Endothelial cell of umbilical vein (primary cell): ENCODE measurements at regions not wholly inside any gene's neighbourhood (a gene's known extent, or its start where the extent isn't known, plus 50 kb on each side); places are given as distances from the start of the nearest gene placed in this dataset.

ENCODE experiments used
- BruUV-seq: library from RNA; stranded (reverse); fragments of 400-500 nt; replicated peaks from 2 replicates; lab custom pipeline; 2021; lab: Mats Ljungman, UMichigan
- CTCF ChIA-PET: fragments of 300-600, 350-600 bp; sonication (Branson Sonifier 250); formaldehyde crosslinking; loops from one replicate; lab custom pipeline; 2021; ENCODE audit warnings: antibody characterized with exemption, inconsistent platforms; lab: Charles Lee
- POLR2A ChIA-PET: fragments of 300-600, 350-600 bp; sonication (Branson Sonifier 250); formaldehyde crosslinking; loops from one replicate; lab custom pipeline; 2021; ENCODE audit warnings: antibody characterized with exemption, inconsistent platforms; lab: Charles Lee
- DNase-seq: peaks from one replicate; pipeline ENCODE4 v3.0.0-alpha.2; 2011; ENCODE audit warnings: low read depth, low spot score
- FAIRE-seq: peaks from 2 replicates; lab custom pipeline; 2011; peaks lifted over from hg19 to GRCh38; lab: Jason Lieb, UNC
- H2AFZ ChIP-seq: 2 replicates; pipeline ENCODE4 v1.6.0; 2012; ENCODE audit warnings: low read depth, low read length, control low read depth, inconsistent platforms
- H3K27ac ChIP-seq: 2 replicates; pipeline ENCODE4 v1.5.1; 2011; ENCODE audit warnings: low read depth, mild to moderate bottlenecking, control low read depth, low read length, moderate library complexity; ENCODE audit not compliant: insufficient read depth
- H3K27me3 ChIP-seq, 2 experiments: 2 replicates each; pipeline versions ENCODE4 v1.6.0 to v1.6.1; 2011; ENCODE audit warnings: low read length in 2 of 2, mixed read lengths in 1 of 2; ENCODE audit not compliant: control insufficient read depth in 2 of 2, insufficient read depth in 2 of 2
- H3K36me3 ChIP-seq, 2 experiments: 2 replicates in 1 of 2; 3 replicates in 1 of 2; pipeline ENCODE4 v1.5.1; 2011; ENCODE audit warnings: low read length in 2 of 2, mild to moderate bottlenecking in 1 of 2, moderate library complexity in 1 of 2; ENCODE audit not compliant: control insufficient read depth in 2 of 2, insufficient read depth in 2 of 2; ENCODE audit errors: extremely low read depth in 1 of 2
- H3K4me1 ChIP-seq: 3 replicates; pipeline ENCODE4 v1.5.1; 2011; ENCODE audit warnings: mild to moderate bottlenecking, low read length; ENCODE audit not compliant: control insufficient read depth, insufficient read depth; ENCODE audit errors: extremely low read depth
- H3K4me2 ChIP-seq: 2 replicates; pipeline ENCODE4 v1.6.1; 2011; ENCODE audit warnings: low read length, control low read depth, mixed read lengths; ENCODE audit not compliant: insufficient read depth
- H3K4me3 ChIP-seq, 3 experiments: fragments of 200-600 bp in 1 of 3; sonication (generic), shearing (Covaris generic) in 1 of 3; replicated peaks in 1 of 3; 2 replicates each; pipeline ENCODE4 v1.5.1; 2011 to 2016; ENCODE audit warnings: control low read depth in 3 of 3, low read length in 3 of 3, mild to moderate bottlenecking in 2 of 3, inconsistent platforms in 1 of 3, low read depth in 1 of 3, moderate library complexity in 1 of 3; ENCODE audit not compliant: insufficient read depth in 1 of 3
- H3K79me2 ChIP-seq: 2 replicates; pipeline ENCODE4 v1.6.0; 2012; ENCODE audit warnings: low read length, inconsistent platforms; ENCODE audit not compliant: control insufficient read depth, insufficient read depth
- H3K9ac ChIP-seq: replicated peaks from 2 replicates; pipeline ENCODE3; 2011; ENCODE audit warnings: low read length, control low read depth; ENCODE audit not compliant: insufficient read depth; ENCODE audit errors: extremely low read depth
- H3K9me1 ChIP-seq: replicated peaks from 3 replicates; pipeline ENCODE4 v1.6.0; 2011; ENCODE audit warnings: mild to moderate bottlenecking, low read length; ENCODE audit not compliant: control insufficient read depth, insufficient read depth; ENCODE audit errors: extremely low read depth
- H3K9me3 ChIP-seq: replicated peaks from 2 replicates; pipeline ENCODE4 v1.5.1; 2012; ENCODE audit warnings: low read length, inconsistent platforms; ENCODE audit not compliant: control insufficient read depth, insufficient read depth
- H4K20me1 ChIP-seq: replicated peaks from 2 replicates; pipeline ENCODE3; 2011; ENCODE audit warnings: mild to moderate bottlenecking, low read length; ENCODE audit not compliant: control insufficient read depth, insufficient read depth; ENCODE audit errors: extremely low read depth
- CTCF ChIP-seq, 2 donors: IDR thresholded peaks; 1 replicate in 1 of 2; 2 replicates in 1 of 2; pipeline ENCODE4 v1.5.1; 2011; ENCODE audit warnings: low read length in 2 of 2, mild to moderate bottlenecking in 2 of 2, moderate library complexity in 2 of 2, control low read depth in 1 of 2, inconsistent platforms in 1 of 2, low read depth in 1 of 2; ENCODE audit not compliant: insufficient read depth in 1 of 2; ENCODE audit errors: extremely low read depth in 1 of 2
- EZH2 ChIP-seq: IDR thresholded peaks from 2 replicates; pipeline ENCODE4 v1.6.1; 2012; ENCODE audit warnings: borderline replicate concordance, low read depth, mild to moderate bottlenecking, moderate library complexity, low read length, inconsistent platforms; ENCODE audit not compliant: severe bottlenecking
- FOS ChIP-seq: IDR thresholded peaks from 2 replicates; pipeline ENCODE4 v1.6.1; 2011; ENCODE audit warnings: mild to moderate bottlenecking, low read length, moderate library complexity, borderline replicate concordance; ENCODE audit not compliant: insufficient read depth
- GATA2 ChIP-seq: IDR thresholded peaks from 2 replicates; pipeline ENCODE4 v1.7.0; 2011; ENCODE audit warnings: low read depth, mild to moderate bottlenecking, moderate library complexity, mixed read lengths, low read length; ENCODE audit not compliant: insufficient read length, insufficient read depth
- JUN ChIP-seq: IDR thresholded peaks from 2 replicates; pipeline ENCODE4 v1.6.1; 2011; ENCODE audit warnings: borderline replicate concordance, low read depth; ENCODE audit not compliant: insufficient read length, insufficient read depth
- MAX ChIP-seq: IDR thresholded peaks from 2 replicates; pipeline ENCODE4 v1.6.1; 2011; ENCODE audit not compliant: insufficient read depth, insufficient read length
- MYC ChIP-seq: IDR thresholded peaks from one replicate; pipeline ENCODE4 v1.6.1; 2011; ENCODE audit warnings: mild to moderate bottlenecking, low read depth, low read length
- POLR2A ChIP-seq: IDR thresholded peaks from 2 replicates; pipeline ENCODE4 v1.6.1; 2012; ENCODE audit warnings: low read depth, mild to moderate bottlenecking, control low read depth, low read length
- POLR2AphosphoS5 ChIP-seq: IDR thresholded peaks from 2 replicates; pipeline ENCODE4 v1.6.1; 2012; ENCODE audit warnings: low read depth, mild to moderate bottlenecking, control low read depth, low read length, moderate library complexity; ENCODE audit not compliant: insufficient read depth
- dilution Hi-C: fragments of 300-500 bp; cut with MboI; formaldehyde crosslinking; loops from one replicate; pipeline ENCODE4 v1.15.0; 2019; ENCODE audit warnings: low sequenced_read_pairs; ENCODE audit not compliant: extremely low pct_ligation_motif_present
- intact Hi-C: fragments of 100-400 bp; cut with micrococcal nuclease; formaldehyde crosslinking; loops from one replicate; pipeline ENCODE4 v1.10.0; 2022

- dilution Hi-C loops (no loop called here), intact Hi-C loops (no loop called here)
- Histone ChIP-seq H3K4me3 (no peak overlapping the region), H4K20me1 (no peaks in the 10 kb centered on the region), H3K36me3 (no peaks in the 10 kb centered on the region), H2AFZ (no peak overlapping the region), H3K27me3 (no peaks in the 10 kb centered on the region), H3K9me1 (no peaks in the 10 kb centered on the region), H3K4me1 (no peaks in the 10 kb centered on the region), H3K79me2 (no peaks in the 10 kb centered on the region), H3K9me3 (no peaks in the 10 kb centered on the region), H3K9ac (no peak overlapping the region), H3K4me2 (no peak overlapping the region), H3K27ac (no peak overlapping the region)
- DNase-seq (no peak), FAIRE-seq (no peak)
- TF ChIP-seq CTCF (IDR thresholded peaks at IDR 0.05; ENCODE audit: extremely low read depth in 1 of 2, insufficient read depth in 1 of 2, low read depth in 1 of 2, low read length in 2 of 2): no peak
- TF ChIP-seq GATA2: no peak
- no peak for TF ChIP-seq MAX
- TF ChIP-seq POLR2A: no peak
- TF ChIP-seq MYC: no peak
- no peak for TF ChIP-seq POLR2AphosphoS5
- TF ChIP-seq EZH2: no peak
- no peak for TF ChIP-seq FOS
- TF ChIP-seq JUN: no peak
- CTCF ChIA-PET: no interaction called here
- BruUV-seq: no TSS peak
- POLR2A ChIA-PET: no interaction called here
Measured at GRCh38 chr2:180419212-180419611, 412.1 kb upstream of the CWC22 start.
